ENCODE measurements at regions not wholly inside any gene's neighbourhood (a gene's known extent, or its start where the extent isn't known, plus 50 kb on each side); places are given as distances from the start of the nearest gene placed in this dataset.

GRCh38 chr5:21221616-21222015, 1233.6 kb upstream of the CDH18 start:
- Histone ChIP-seq H3K36me3 (ENCODE audit: insufficient read depth, low read length) (no peaks in the 10 kb centered on the region), H3K4me3 (ENCODE audit: low read length) (no peak overlapping the region), H3K27ac (ENCODE audit: low read depth, low read length) (no peak overlapping the region), H3K9ac (ENCODE audit: low read depth, low read length) (no peak overlapping the region), H3K27me3 (ENCODE audit: insufficient read depth, low read length) (no peaks in the 10 kb centered on the region), H3K4me1 (ENCODE audit: insufficient read depth, low read length) (0 out of 2 replicates have a peak, but pooled peaks cover 5% of the 10 kb centered on the region), H3K9me3 (ENCODE audit: insufficient read depth, low read depth, low read length) (no peaks in the 10 kb centered on the region)
- WGBS, result 100% methylated on average over 1 of the region's 1 CpG

- Histone ChIP-seq H3K9me3 (ENCODE audit: insufficient read depth, low read depth, low read length) (no peaks in the 10 kb centered on the region), H3K4me3 (ENCODE audit: low read length) (no peak overlapping the region), H3K27ac (ENCODE audit: low read depth, low read length) (no peak overlapping the region), H3K36me3 (ENCODE audit: insufficient read depth, low read length) (no peaks in the 10 kb centered on the region), H3K27me3 (ENCODE audit: insufficient read depth, low read length) (no peaks in the 10 kb centered on the region), H3K9ac (ENCODE audit: low read depth, low read length) (no peak overlapping the region), H3K4me1 (ENCODE audit: insufficient read depth, low read length) (0 out of 2 replicates have a peak, but pooled peaks cover 5% of the 10 kb centered on the region)
- 94% methylated on average over 2 of the region's 2 CpGs for WGBS
These were observed 1232.0 kb upstream of the CDH18 start for GRCh38 chr5:21219966-21220365.

- no peaks in the 10 kb centered on the region for H3K36me3 ChIP-seq (ENCODE audit: insufficient read depth, low read length)
- no peak overlapping the region for H3K9ac ChIP-seq (ENCODE audit: low read depth, low read length)
- WGBS, result 88% methylated on average over 1 of the region's 1 CpG
- no peak overlapping the region for H3K27ac ChIP-seq (ENCODE audit: low read depth, low read length)
- no peaks in the 10 kb centered on the region for H3K27me3 ChIP-seq (ENCODE audit: insufficient read depth, low read length)
- no peaks in the 10 kb centered on the region for H3K9me3 ChIP-seq (ENCODE audit: insufficient read depth, low read depth, low read length)
- H3K4me3 ChIP-seq (ENCODE audit: low read length), result no peak overlapping the region
- H3K4me1 ChIP-seq (ENCODE audit: insufficient read depth, low read length), result 0 out of 2 replicates have a peak, but pooled peaks cover 5% of the 10 kb centered on the region
These were observed 1231.3 kb upstream of the CDH18 start for GRCh38 chr5:21219251-21219650.

- H3K9me3 ChIP-seq (ENCODE audit: insufficient read depth, low read depth, low read length), result no peaks in the 10 kb centered on the region
- WGBS, result 93% methylated on average over 1 of the region's 1 CpG
These were observed 1224.0 kb upstream of the CDH18 start for GRCh38 chr5:21212026-21212425.

GRCh38 chr5:21209409-21209808, 1221.4 kb upstream of the CDH18 start:
- no peaks in the 10 kb centered on the region for H3K4me1 ChIP-seq (ENCODE audit: insufficient read depth, low read length)
- no peaks in the 10 kb centered on the region for H3K9me3 ChIP-seq (ENCODE audit: insufficient read depth, low read depth, low read length)
- no peaks in the 10 kb centered on the region for H3K27me3 ChIP-seq (ENCODE audit: insufficient read depth, low read length)
- no peak overlapping the region for H3K4me3 ChIP-seq (ENCODE audit: low read length)
- no peak overlapping the region for H3K27ac ChIP-seq (ENCODE audit: low read depth, low read length)
- 98% methylated on average over 2 of the region's 2 CpGs for WGBS
- no peaks in the 10 kb centered on the region for H3K36me3 ChIP-seq (ENCODE audit: insufficient read depth, low read length)
- no peak overlapping the region for H3K9ac ChIP-seq (ENCODE audit: low read depth, low read length)

More at GRCh38 chr5:21212026-21212425, 1224.0 kb upstream of the CDH18 start:
- H3K9ac ChIP-seq (ENCODE audit: low read depth, low read length), result no peak overlapping the region
- H3K27me3 ChIP-seq (ENCODE audit: insufficient read depth, low read length), result no peaks in the 10 kb centered on the region
- no peaks in the 10 kb centered on the region for H3K36me3 ChIP-seq (ENCODE audit: insufficient read depth, low read length)
- no peak overlapping the region for H3K4me3 ChIP-seq (ENCODE audit: low read length)
- no peak overlapping the region for H3K27ac ChIP-seq (ENCODE audit: low read depth, low read length)
- no peaks in the 10 kb centered on the region for H3K4me1 ChIP-seq (ENCODE audit: insufficient read depth, low read length)

- no peaks in the 10 kb centered on the region for H3K27me3 ChIP-seq (ENCODE audit: insufficient read depth, low read length)
- H3K27ac ChIP-seq (ENCODE audit: low read depth, low read length), result no peak overlapping the region
- H3K36me3 ChIP-seq (ENCODE audit: insufficient read depth, low read length), result no peaks in the 10 kb centered on the region
- H3K9me3 ChIP-seq (ENCODE audit: insufficient read depth, low read depth, low read length), result no peaks in the 10 kb centered on the region
- no peaks in the 10 kb centered on the region for H3K4me1 ChIP-seq (ENCODE audit: insufficient read depth, low read length)
- 91% methylated on average over 2 of the region's 2 CpGs for WGBS
- no peak overlapping the region for H3K4me3 ChIP-seq (ENCODE audit: low read length)
- no peak overlapping the region for H3K9ac ChIP-seq (ENCODE audit: low read depth, low read length)
These were observed 1211.1 kb upstream of the CDH18 start for GRCh38 chr5:21199087-21199486.

- H3K27me3 ChIP-seq (ENCODE audit: insufficient read depth, low read length), result no peaks in the 10 kb centered on the region
- WGBS, result 92% methylated on average over 2 of the region's 4 CpGs
- H3K4me1 ChIP-seq (ENCODE audit: insufficient read depth, low read length), result no peaks in the 10 kb centered on the region
- no peak overlapping the region for H3K9ac ChIP-seq (ENCODE audit: low read depth, low read length)
- H3K4me3 ChIP-seq (ENCODE audit: low read length), result no peak overlapping the region
- no peaks in the 10 kb centered on the region for H3K36me3 ChIP-seq (ENCODE audit: insufficient read depth, low read length)
- H3K9me3 ChIP-seq (ENCODE audit: insufficient read depth, low read depth, low read length), result no peaks in the 10 kb centered on the region
- H3K27ac ChIP-seq (ENCODE audit: low read depth, low read length), result no peak overlapping the region
These were observed 1207.1 kb upstream of the CDH18 start for GRCh38 chr5:21195145-21195544.

GRCh38 chr5:21185536-21185935, 1197.5 kb upstream of the CDH18 start:
- H3K27ac ChIP-seq (ENCODE audit: low read depth, low read length), result no peak overlapping the region
- H3K36me3 ChIP-seq (ENCODE audit: insufficient read depth, low read length), result no peaks in the 10 kb centered on the region
- no peaks in the 10 kb centered on the region for H3K4me1 ChIP-seq (ENCODE audit: insufficient read depth, low read length)
- no peak overlapping the region for H3K9ac ChIP-seq (ENCODE audit: low read depth, low read length)
- H3K27me3 ChIP-seq (ENCODE audit: insufficient read depth, low read length), result no peaks in the 10 kb centered on the region
- WGBS, result 86% methylated on average over 4 of the region's 5 CpGs
- no peaks in the 10 kb centered on the region for H3K9me3 ChIP-seq (ENCODE audit: insufficient read depth, low read depth, low read length)
- no peak overlapping the region for H3K4me3 ChIP-seq (ENCODE audit: low read length)

GRCh38 chr5:21184581-21184980, 1196.6 kb upstream of the CDH18 start:
- Histone ChIP-seq H3K9me3 (ENCODE audit: insufficient read depth, low read depth, low read length) (no peaks in the 10 kb centered on the region), H3K4me1 (ENCODE audit: insufficient read depth, low read length) (no peaks in the 10 kb centered on the region), H3K27ac (ENCODE audit: low read depth, low read length) (no peak overlapping the region), H3K9ac (ENCODE audit: low read depth, low read length) (no peak overlapping the region), H3K27me3 (ENCODE audit: insufficient read depth, low read length) (no peaks in the 10 kb centered on the region), H3K4me3 (ENCODE audit: low read length) (no peak overlapping the region), H3K36me3 (ENCODE audit: insufficient read depth, low read length) (no peaks in the 10 kb centered on the region)
- WGBS, result 100% methylated on average over 2 of the region's 4 CpGs

- Histone ChIP-seq H3K4me1 (ENCODE audit: insufficient read depth, low read length) (no peaks in the 10 kb centered on the region), H3K9me3 (ENCODE audit: insufficient read depth, low read depth, low read length) (no peaks in the 10 kb centered on the region), H3K36me3 (ENCODE audit: insufficient read depth, low read length) (no peaks in the 10 kb centered on the region), H3K27me3 (ENCODE audit: insufficient read depth, low read length) (no peaks in the 10 kb centered on the region), H3K9ac (ENCODE audit: low read depth, low read length) (no peak overlapping the region), H3K27ac (ENCODE audit: low read depth, low read length) (no peak overlapping the region), H3K4me3 (ENCODE audit: low read length) (no peak overlapping the region)
- 95% methylated on average over 3 of the region's 3 CpGs for WGBS
These were observed 1193.7 kb upstream of the CDH18 start for GRCh38 chr5:21181609-21182125.

- Histone ChIP-seq H3K4me3 (ENCODE audit: low read length) (no peak overlapping the region), H3K27ac (ENCODE audit: low read depth, low read length) (no peak overlapping the region), H3K36me3 (ENCODE audit: insufficient read depth, low read length) (no peaks in the 10 kb centered on the region), H3K9me3 (ENCODE audit: insufficient read depth, low read depth, low read length) (no peaks in the 10 kb centered on the region), H3K9ac (ENCODE audit: low read depth, low read length) (no peak overlapping the region), H3K4me1 (ENCODE audit: insufficient read depth, low read length) (peaks cover 10% of the 10 kb centered on the region; the same call in 1 of the 2 replicates), H3K27me3 (ENCODE audit: insufficient read depth, low read length) (no peaks in the 10 kb centered on the region)
- 100% methylated on average over 1 of the region's 2 CpGs for WGBS
These were observed 1185.5 kb upstream of the CDH18 start for GRCh38 chr5:21173526-21173925.

GRCh38 chr5:21173036-21173435, 1185.0 kb upstream of the CDH18 start:
- no peaks in the 10 kb centered on the region for H3K9me3 ChIP-seq (ENCODE audit: insufficient read depth, low read depth, low read length)
- 96% methylated on average over 2 of the region's 2 CpGs for WGBS
- no peak overlapping the region for H3K9ac ChIP-seq (ENCODE audit: low read depth, low read length)
- no peaks in the 10 kb centered on the region for H3K27me3 ChIP-seq (ENCODE audit: insufficient read depth, low read length)
- no peaks in the 10 kb centered on the region for H3K36me3 ChIP-seq (ENCODE audit: insufficient read depth, low read length)
- H3K4me3 ChIP-seq (ENCODE audit: low read length), result no peak overlapping the region
- peaks cover 10% of the 10 kb centered on the region; the same call in 1 of the 2 replicates for H3K4me1 ChIP-seq (ENCODE audit: insufficient read depth, low read length)
- no peak overlapping the region for H3K27ac ChIP-seq (ENCODE audit: low read depth, low read length)
